Large intestine (tissue), 3 donors: ENCODE measurements at regions not wholly inside any gene's neighbourhood (a gene's known extent, or its start where the extent isn't known, plus 50 kb on each side); places are given as distances from the start of the nearest gene placed in this dataset.
"Not testable (repeated sequence)": the region's sequence is repeated elsewhere in the genome, so short reads cannot be mapped to it uniquely, and the experiment has no call there.

Experiments
- DNase-seq, 2 donors: peaks; one replicate each; pipeline versions ENCODE4 v3.0.0 to v3.0.0-alpha.2; 2013
- H3K27ac ChIP-seq: one replicate; pipeline ENCODE4 v1.5.1; 2013; ENCODE audit warnings: low read length
- H3K27me3 ChIP-seq: 2 replicates; pipeline ENCODE4 v1.6.1; 2013; ENCODE audit warnings: low read length; ENCODE audit not compliant: control insufficient read depth, insufficient read depth
- H3K36me3 ChIP-seq: 2 replicates; pipeline ENCODE4 v1.6.1; 2013; ENCODE audit warnings: low read length; ENCODE audit not compliant: control insufficient read depth, insufficient read depth
- H3K4me1 ChIP-seq: one replicate; pipeline ENCODE4 v1.6.1; 2013; ENCODE audit warnings: low read length; ENCODE audit not compliant: control insufficient read depth, insufficient read depth
- H3K4me3 ChIP-seq: one replicate; pipeline ENCODE4 v1.5.1; 2013; ENCODE audit warnings: low read length
- H3K9me3 ChIP-seq: one replicate; pipeline ENCODE4 v1.6.1; 2013; ENCODE audit warnings: mild to moderate bottlenecking, low read depth, low read length, moderate library complexity; ENCODE audit not compliant: control insufficient read depth
- WGBS: methylation state at CpG from one replicate; pipeline ENCODE4 v1.1.5; 2013; ENCODE audit warnings: low lambda C conversion rate; ENCODE audit not compliant: insufficient coverage; 5-methylcytosine and 5-hydroxymethylcytosine counted together

- Histone ChIP-seq H3K27me3 (peaks cover 20% of the 10 kb centered on the region), H3K4me1 (no peaks in the 10 kb centered on the region), H3K9me3 (no peaks in the 10 kb centered on the region), H3K36me3 (no peaks in the 10 kb centered on the region), H3K27ac (no peak overlapping the region), H3K4me3 (no peak overlapping the region)
- 43% methylated on average over 9 of the region's 13 CpGs for WGBS
- DNase-seq, result no peak
Measured at GRCh38 chr17:5769593-5770354, 185.5 kb upstream of the NLRP1 start.

- WGBS, result 14% methylated on average over 1 of the region's 17 CpGs
- Histone ChIP-seq H3K27ac (no peak overlapping the region), H3K4me1 (no peaks in the 10 kb centered on the region), H3K36me3 (no peaks in the 10 kb centered on the region), H3K27me3 (peaks cover 19% of the 10 kb centered on the region), H3K9me3 (no peaks in the 10 kb centered on the region), H3K4me3 (no peak overlapping the region)
- no peak for DNase-seq
Measured at GRCh38 chr17:5770441-5771270, 186.3 kb upstream of the NLRP1 start.

- peaks cover 19% of the 10 kb centered on the region for H3K27me3 ChIP-seq
Measured at GRCh38 chr17:5771271-5771577, 186.9 kb upstream of the NLRP1 start.

GRCh38 chr17:5772017-5772416, 187.7 kb upstream of the NLRP1 start:
- H3K4me1 ChIP-seq, H3K4me3 ChIP-seq, H3K36me3 ChIP-seq, H3K27ac ChIP-seq, DNase-seq, H3K9me3 ChIP-seq: not testable (repeated sequence)
- WGBS, result no CpG with 5 or more reads among the region's 11 CpGs
- peaks cover 16% of the 10 kb centered on the region for H3K27me3 ChIP-seq

More at GRCh38 chr17:5771271-5771577, 186.9 kb upstream of the NLRP1 start:
- not testable (repeated sequence) for DNase-seq, H3K27ac ChIP-seq, H3K36me3 ChIP-seq, H3K4me1 ChIP-seq, H3K4me3 ChIP-seq, H3K9me3 ChIP-seq
- no CpG with 5 or more reads among the region's 36 CpGs for WGBS

GRCh38 chr17:5772720-5773119, 188.4 kb upstream of the NLRP1 start:
- Histone ChIP-seq H3K4me1 (no peaks in the 10 kb centered on the region), H3K27ac (no peak overlapping the region), H3K4me3 (no peak overlapping the region), H3K9me3 (no peaks in the 10 kb centered on the region), H3K36me3 (no peaks in the 10 kb centered on the region), H3K27me3 (peaks cover 12% of the 10 kb centered on the region)
- WGBS, result no CpG with 5 or more reads among the region's 13 CpGs
- DNase-seq, result no peak

GRCh38 chr17:5773816-5774360, 189.6 kb upstream of the NLRP1 start:
- no peaks in the 10 kb centered on the region for H3K36me3 ChIP-seq
- H3K4me1 ChIP-seq, result no peaks in the 10 kb centered on the region
- DNase-seq, result no peak
- H3K27me3 ChIP-seq, result peaks cover 12% of the 10 kb centered on the region
- 74% methylated on average over 4 of the region's 7 CpGs for whole genome bisulfite sequencing
- H3K9me3 ChIP-seq, result no peaks in the 10 kb centered on the region
- no peak overlapping the region for H3K4me3 ChIP-seq
- H3K27ac ChIP-seq, result no peak overlapping the region

GRCh38 chr17:5775098-5775497, 190.8 kb upstream of the NLRP1 start:
- Histone ChIP-seq H3K27me3 (peaks cover 6% of the 10 kb centered on the region), H3K4me3 (no peak overlapping the region), H3K36me3 (no peaks in the 10 kb centered on the region), H3K27ac (no peak overlapping the region), H3K9me3 (no peaks in the 10 kb centered on the region), H3K4me1 (no peaks in the 10 kb centered on the region)
- DNase-seq, result no peak
- WGBS, result no CpG with 5 or more reads among the region's 8 CpGs

GRCh38 chr17:5780476-5780875, 196.2 kb upstream of the NLRP1 start:
- no peaks in the 10 kb centered on the region for H3K36me3 ChIP-seq

GRCh38 chr17:5781236-5781927, 197.1 kb upstream of the NLRP1 start:
- Histone ChIP-seq H3K4me1 (peaks cover 3% of the 10 kb centered on the region), H3K27me3 (no peaks in the 10 kb centered on the region), H3K9me3 (no peaks in the 10 kb centered on the region), H3K36me3 (no peaks in the 10 kb centered on the region), H3K27ac (no peak overlapping the region), H3K4me3 (no peak overlapping the region)
- no CpG with 5 or more reads among the region's 13 CpGs for WGBS
- no peak for DNase-seq

More at GRCh38 chr17:5780476-5780875, 196.2 kb upstream of the NLRP1 start:
- Histone ChIP-seq H3K27me3 (no peaks in the 10 kb centered on the region), H3K9me3 (no peaks in the 10 kb centered on the region), H3K4me1 (peaks cover 3% of the 10 kb centered on the region), H3K4me3 (no peak overlapping the region), H3K27ac (no peak overlapping the region)
- DNase-seq, result peak in 1 of 2 donors; percentile 45
- WGBS, result no CpG with 5 or more reads among the region's 11 CpGs

GRCh38 chr17:5783269-5783668, 199.0 kb upstream of the NLRP1 start:
- Histone ChIP-seq H3K9me3 (no peaks in the 10 kb centered on the region), H3K27ac (no peak overlapping the region), H3K36me3 (no peaks in the 10 kb centered on the region), H3K27me3 (no peaks in the 10 kb centered on the region), H3K4me3 (no peak overlapping the region), H3K4me1 (peaks cover 3% of the 10 kb centered on the region)
- DNase-seq, result no peak
- WGBS, result 93% methylated on average over 3 of the region's 4 CpGs
